Neural crest cell (in vitro differentiated cells): ENCODE measurements at regions not wholly inside any gene's neighbourhood (a gene's known extent, or its start where the extent isn't known, plus 50 kb on each side); places are given as distances from the start of the nearest gene placed in this dataset.

Experiments used
- DNase-seq: peaks from one replicate; pipeline ENCODE4 v3.0.0; 2021; ENCODE audit warnings: low read depth, mixed read lengths, low spot score
- H3K27ac Mint-ChIP-seq: one replicate; pipeline ENCODE4 v1.8.0; 2021; ENCODE audit warnings: mild to moderate bottlenecking, mixed read lengths; ENCODE audit not compliant: unreplicated experiment
- H3K27me3 Mint-ChIP-seq: 2 replicates; pipeline ENCODE4 v1.8.0; 2021; ENCODE audit warnings: low read depth, mild to moderate bottlenecking, mixed read lengths
- H3K36me3 Mint-ChIP-seq: 2 replicates; pipeline ENCODE4 v1.8.0; 2021; ENCODE audit warnings: low read depth, mild to moderate bottlenecking, mixed read lengths
- H3K4me1 Mint-ChIP-seq: 2 replicates; pipeline ENCODE4 v1.8.0; 2021; ENCODE audit warnings: mixed read lengths
- H3K4me3 Mint-ChIP-seq: one replicate; pipeline ENCODE4 v1.8.0; 2021; ENCODE audit warnings: mild to moderate bottlenecking, mixed read lengths
- H3K9me3 Mint-ChIP-seq: 2 replicates; pipeline ENCODE4 v1.8.0; 2021; ENCODE audit warnings: mixed read lengths
- TF ChIP-seq, protein P1 (sequence below): fragments of 200-600 bp; sonication (generic); conservative IDR thresholded peaks from 2 replicates; pipeline ENCODE4 v1.5.0; 2021; ENCODE audit warnings: antibody characterized with exemption, mild to moderate bottlenecking

DNA sequence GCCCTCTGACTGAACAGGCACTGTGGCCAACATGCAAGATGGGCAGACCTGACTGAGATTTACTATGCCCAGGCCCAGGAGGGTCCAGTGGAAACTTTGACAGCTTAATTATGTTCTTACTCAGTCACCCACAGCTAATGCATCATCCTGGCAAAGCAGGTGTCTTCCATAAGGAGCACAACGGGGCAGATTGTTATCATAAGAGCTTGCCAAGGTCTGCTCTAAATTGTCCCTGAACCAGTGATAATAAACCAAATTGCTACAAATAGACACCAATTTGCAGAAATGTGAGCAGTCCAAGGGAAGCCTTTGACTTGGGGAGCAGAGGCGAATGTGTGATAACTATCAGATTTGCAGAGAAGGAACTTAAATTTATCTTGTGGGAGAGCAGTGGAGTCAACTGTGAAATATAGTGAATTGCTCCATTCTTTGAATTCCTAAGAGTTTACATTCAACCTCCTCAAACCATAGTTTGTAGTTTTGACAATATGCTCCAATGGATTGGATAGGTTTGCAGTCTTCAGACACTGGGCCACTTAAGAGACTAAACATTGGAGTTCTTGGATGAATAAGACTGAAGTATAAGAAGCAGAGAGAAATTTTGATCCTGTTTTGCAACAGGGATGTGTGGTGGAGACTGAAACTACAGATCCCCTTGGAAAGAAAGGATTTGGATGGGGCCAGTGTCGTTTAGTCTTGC lies 494.7 kb downstream of the CCSER2 start:
- Mint-ChIP-seq H3K27ac (no peak overlapping the region), H3K4me3 (no peak overlapping the region), H3K4me1 (peaks cover 13% of the 10 kb centered on the region), H3K27me3 (no peaks in the 10 kb centered on the region), H3K9me3 (peaks cover 3% of the 10 kb centered on the region), H3K36me3 (no peaks in the 10 kb centered on the region)
- DNase-seq: no peak
- TF ChIP-seq, protein P1, sequence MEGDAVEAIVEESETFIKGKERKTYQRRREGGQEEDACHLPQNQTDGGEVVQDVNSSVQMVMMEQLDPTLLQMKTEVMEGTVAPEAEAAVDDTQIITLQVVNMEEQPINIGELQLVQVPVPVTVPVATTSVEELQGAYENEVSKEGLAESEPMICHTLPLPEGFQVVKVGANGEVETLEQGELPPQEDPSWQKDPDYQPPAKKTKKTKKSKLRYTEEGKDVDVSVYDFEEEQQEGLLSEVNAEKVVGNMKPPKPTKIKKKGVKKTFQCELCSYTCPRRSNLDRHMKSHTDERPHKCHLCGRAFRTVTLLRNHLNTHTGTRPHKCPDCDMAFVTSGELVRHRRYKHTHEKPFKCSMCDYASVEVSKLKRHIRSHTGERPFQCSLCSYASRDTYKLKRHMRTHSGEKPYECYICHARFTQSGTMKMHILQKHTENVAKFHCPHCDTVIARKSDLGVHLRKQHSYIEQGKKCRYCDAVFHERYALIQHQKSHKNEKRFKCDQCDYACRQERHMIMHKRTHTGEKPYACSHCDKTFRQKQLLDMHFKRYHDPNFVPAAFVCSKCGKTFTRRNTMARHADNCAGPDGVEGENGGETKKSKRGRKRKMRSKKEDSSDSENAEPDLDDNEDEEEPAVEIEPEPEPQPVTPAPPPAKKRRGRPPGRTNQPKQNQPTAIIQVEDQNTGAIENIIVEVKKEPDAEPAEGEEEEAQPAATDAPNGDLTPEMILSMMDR: no peak

DNA sequence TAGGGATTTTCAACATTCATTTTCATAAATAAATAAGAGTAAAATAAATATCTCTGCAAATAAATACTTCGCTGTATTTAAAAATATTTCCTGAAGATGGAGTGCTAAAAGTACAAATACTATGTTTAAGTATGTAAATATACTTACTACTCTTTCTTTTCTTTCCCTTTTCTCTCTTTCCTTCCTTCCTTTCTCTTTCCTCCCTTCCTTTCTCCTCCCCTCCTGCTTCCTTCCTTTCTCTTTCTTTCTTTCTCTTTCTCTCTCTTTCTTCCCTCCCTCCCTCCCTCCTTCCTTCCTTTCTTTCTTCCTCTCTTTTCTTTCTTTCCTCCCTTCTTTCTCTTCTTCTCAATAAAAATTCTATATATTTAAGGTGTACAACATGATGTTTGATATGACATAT lies 496.1 kb downstream of the CCSER2 start:
- no peak for DNase-seq
- no peaks in the 10 kb centered on the region for H3K27me3 Mint-ChIP-seq
- TF ChIP-seq, protein P1: no peak
- no peaks in the 10 kb centered on the region for H3K36me3 Mint-ChIP-seq
- H3K27ac Mint-ChIP-seq: no peak overlapping the region
- no peaks in the 10 kb centered on the region for H3K9me3 Mint-ChIP-seq
- no peak overlapping the region for H3K4me3 Mint-ChIP-seq
- peaks cover 13% of the 10 kb centered on the region for H3K4me1 Mint-ChIP-seq

DNA sequence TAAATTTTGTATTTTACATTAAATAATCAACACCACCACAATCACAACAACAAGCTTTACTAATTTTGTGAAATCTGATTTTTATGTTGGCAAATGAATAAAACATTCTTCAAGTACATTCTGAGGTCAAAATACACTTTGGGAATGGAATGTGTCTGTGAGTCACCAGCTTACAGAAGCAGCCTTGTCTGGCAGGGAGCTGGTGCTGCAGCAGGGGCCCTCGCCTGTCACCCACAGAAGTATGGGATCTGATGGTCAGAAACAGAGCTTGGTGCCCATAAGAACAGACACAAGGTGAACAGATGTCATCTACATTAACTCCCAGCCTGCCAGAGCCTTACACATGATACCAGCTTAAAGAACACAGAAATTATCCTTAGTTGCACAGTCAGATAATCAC lies 496.9 kb downstream of the CCSER2 start:
- H3K27ac Mint-ChIP-seq: no peak overlapping the region
- no peaks in the 10 kb centered on the region for H3K27me3 Mint-ChIP-seq
- TF ChIP-seq, protein P1: no peak
- H3K4me3 Mint-ChIP-seq: no peak overlapping the region
- no peak for DNase-seq
- no peaks in the 10 kb centered on the region for H3K9me3 Mint-ChIP-seq
- peaks cover 13% of the 10 kb centered on the region for H3K4me1 Mint-ChIP-seq
- no peaks in the 10 kb centered on the region for H3K36me3 Mint-ChIP-seq

DNA sequence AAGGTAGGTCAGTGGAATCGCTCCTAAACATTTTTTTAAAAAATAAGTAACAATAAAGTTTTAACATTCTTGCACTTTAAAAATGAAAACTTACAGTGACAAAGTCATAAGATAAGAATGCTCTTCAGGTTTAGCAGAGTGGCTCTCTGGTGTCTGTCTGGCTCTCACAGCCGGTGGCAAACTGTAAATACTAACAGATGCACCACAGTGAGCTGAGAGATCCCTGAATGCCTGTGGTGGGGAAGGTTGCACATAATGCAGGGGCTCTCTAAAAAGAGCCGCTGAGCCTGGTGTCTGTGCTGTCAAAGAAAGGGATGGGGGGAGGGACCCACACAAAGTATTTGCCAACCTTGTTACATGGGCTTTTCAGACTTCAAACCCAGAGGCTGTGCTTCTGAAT lies 498.3 kb downstream of the CCSER2 start:
- peaks cover 13% of the 10 kb centered on the region for H3K4me1 Mint-ChIP-seq
- H3K36me3 Mint-ChIP-seq: no peaks in the 10 kb centered on the region
- H3K9me3 Mint-ChIP-seq: no peaks in the 10 kb centered on the region
- no peak overlapping the region for H3K27ac Mint-ChIP-seq
- no peak for DNase-seq
- TF ChIP-seq, protein P1: no peak
- no peaks in the 10 kb centered on the region for H3K27me3 Mint-ChIP-seq
- H3K4me3 Mint-ChIP-seq: no peak overlapping the region

DNA sequence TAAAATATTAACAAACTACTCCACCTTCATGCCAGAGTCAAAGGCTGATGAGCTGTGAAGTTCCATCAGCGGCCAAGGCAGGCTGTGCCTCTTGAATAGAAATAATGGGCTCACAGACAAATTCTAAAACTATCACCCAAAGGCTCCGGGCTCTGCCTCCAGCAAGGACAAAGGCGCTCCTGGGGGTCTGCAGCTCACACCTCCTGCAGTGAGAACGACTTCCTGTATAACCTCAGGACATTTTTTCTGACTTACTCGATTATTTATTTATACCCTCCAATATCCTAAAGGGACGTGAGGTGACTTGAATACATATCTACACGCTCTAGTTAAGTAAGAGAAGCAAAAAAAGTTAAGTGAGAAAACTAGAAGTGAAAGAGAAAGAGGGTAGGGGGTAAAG lies 500.7 kb downstream of the CCSER2 start:
- H3K9me3 Mint-ChIP-seq: no peaks in the 10 kb centered on the region
- H3K4me1 Mint-ChIP-seq: peaks cover 13% of the 10 kb centered on the region
- no peaks in the 10 kb centered on the region for H3K27me3 Mint-ChIP-seq
- TF ChIP-seq, protein P1: no peak
- no peak overlapping the region for H3K4me3 Mint-ChIP-seq
- H3K27ac Mint-ChIP-seq: no peak overlapping the region
- no peaks in the 10 kb centered on the region for H3K36me3 Mint-ChIP-seq
- no peak for DNase-seq
